HCT116 (cell line): ENCODE measurements at regions not wholly inside any gene's neighbourhood (a gene's known extent, or its start where the extent isn't known, plus 50 kb on each side); places are given as distances from the start of the nearest gene placed in this dataset.

ENCODE experiments used
- ATAC-seq: fragments of 200-7000 bp; cut with Tn5 transposase; 2 replicates; pipeline ENCODE4 v1.9.1; 2020; ENCODE audit warnings: mild to moderate bottlenecking, moderate library complexity
- BruUV-seq: library from RNA; stranded (reverse); fragments of 400-500 nt; replicated peaks from 2 replicates; lab custom pipeline; 2021; lab: Mats Ljungman, UMichigan
- CTCF ChIA-PET: fragments of 300-600 bp; sonication (Branson Sonifier 250); formaldehyde crosslinking; loops from one replicate; lab custom pipeline; 2021; ENCODE audit warnings: antibody characterized with exemption; lab: Charles Lee
- POLR2A ChIA-PET: fragments of 300-600, 350-600 bp; sonication (Branson Sonifier 250); formaldehyde crosslinking; loops from one replicate; lab custom pipeline; 2021; ENCODE audit warnings: antibody characterized with exemption; lab: Charles Lee
- RAD21 ChIA-PET, 2 experiments: fragments of 300-600 bp; sonication (Branson Sonifier 250); formaldehyde crosslinking; loops; one replicate each; lab custom pipeline; 2023; ENCODE audit warnings: low total read pairs in 2 of 2; ENCODE audit not compliant: uncharacterized antibody in 2 of 2, unreplicated experiment in 2 of 2, low non-redundant PET in 1 of 2; lab: Charles Lee
- DNase-seq: peaks from one replicate; pipeline ENCODE4 v3.0.0-alpha.2; 2010; ENCODE audit warnings: low read depth, low spot score
- H2AFZ ChIP-seq: fragments of 200-600 bp; shearing (Covaris generic), sonication (generic); 2 replicates; pipeline ENCODE4 v1.6.1; 2017; ENCODE audit warnings: low read depth, mixed run types, mixed read lengths, antibody characterized with exemption, low read length; ENCODE audit not compliant: poor library complexity, severe bottlenecking
- H3K27ac ChIP-seq: 2 replicates; pipeline ENCODE4 v1.5.1; 2012; ENCODE audit warnings: low read depth, low read length
- H3K27me3 ChIP-seq: fragments of 200-600 bp; sonication (generic); 2 replicates; pipeline ENCODE4 v1.6.1; 2016; ENCODE audit warnings: mixed run types, low read length, mixed read lengths; ENCODE audit not compliant: insufficient read depth
- H3K36me3 ChIP-seq, 2 experiments: fragments of 200-500 bp in 1 of 2; fragments of 200-600 bp in 1 of 2; sonication (Bioruptor generic) in 1 of 2; sonication (generic) in 1 of 2; 2 replicates each; pipeline versions ENCODE4 v1.5.1 to v1.6.1; 2014 to 2016; ENCODE audit warnings: low read length in 2 of 2, inconsistent platforms in 1 of 2, mixed read lengths in 1 of 2, mixed run types in 1 of 2; ENCODE audit not compliant: insufficient read depth in 2 of 2, control insufficient read depth in 1 of 2
- H3K4me1 ChIP-seq, 2 experiments: fragments of 200-600 bp in 1 of 2; sonication (generic) in 1 of 2; 2 replicates each; pipeline versions ENCODE4 v1.5.1 to v1.6.1; 2012 to 2017; ENCODE audit warnings: low read length in 2 of 2, inconsistent platforms in 1 of 2, mild to moderate bottlenecking in 1 of 2, mixed read lengths in 1 of 2, mixed run types in 1 of 2, moderate library complexity in 1 of 2; ENCODE audit not compliant: insufficient read depth in 2 of 2, control insufficient read depth in 1 of 2
- H3K4me2 ChIP-seq: fragments of 200-600 bp; sonication (generic); 2 replicates; pipeline ENCODE4 v1.6.1; 2017; ENCODE audit warnings: mixed run types, low read length, mixed read lengths
- H3K4me3 ChIP-seq, 2 experiments: fragments of 200-600 bp in 1 of 2; sonication (generic) in 1 of 2; replicated peaks in 1 of 2; 2 replicates each; pipeline ENCODE4 v1.5.1; 2011 to 2016; ENCODE audit warnings: low read length in 2 of 2, control low read depth in 1 of 2, low read depth in 1 of 2, mild to moderate bottlenecking in 1 of 2, mixed read lengths in 1 of 2, mixed run types in 1 of 2
- H3K79me2 ChIP-seq: fragments of 200-600 bp; sonication (generic); 2 replicates; pipeline ENCODE4 v1.6.1; 2017; ENCODE audit warnings: mild to moderate bottlenecking, mixed run types, low read length, moderate library complexity, mixed read lengths; ENCODE audit not compliant: insufficient read depth
- H3K9ac ChIP-seq: fragments of 200-600 bp; sonication (generic); 2 replicates; pipeline ENCODE4 v1.6.1; 2016; ENCODE audit warnings: low read length, mixed read lengths
- H3K9me2 ChIP-seq: fragments of 200-600 bp; sonication (generic), shearing (Covaris generic); 2 replicates; pipeline ENCODE4 v1.6.1; 2017; ENCODE audit warnings: mixed run types, mild to moderate bottlenecking, moderate library complexity; ENCODE audit not compliant: insufficient read depth
- H3K9me3 ChIP-seq, 2 experiments: fragments of 200-500 bp in 1 of 2; fragments of 200-600 bp in 1 of 2; sonication (Bioruptor generic) in 1 of 2; sonication (generic) in 1 of 2; 2 replicates each; pipeline ENCODE4 v1.6.1; 2014 to 2017; ENCODE audit warnings: low read length in 2 of 2, mixed read lengths in 2 of 2, inconsistent platforms in 1 of 2, low read depth in 1 of 2, mild to moderate bottlenecking in 1 of 2, mixed run types in 1 of 2, moderate library complexity in 1 of 2; ENCODE audit not compliant: control insufficient read depth in 1 of 2, insufficient read depth in 1 of 2
- H4K20me1 ChIP-seq: fragments of 200-600 bp; sonication (generic), shearing (Covaris generic); 2 replicates; pipeline ENCODE4 v1.6.1; 2017; ENCODE audit warnings: mixed run types, mild to moderate bottlenecking, moderate library complexity; ENCODE audit not compliant: insufficient read depth
- CBX3 ChIP-seq: IDR thresholded peaks from 2 replicates; pipeline ENCODE4 v1.6.1; 2012; ENCODE audit warnings: low read depth
- CEBPB ChIP-seq: IDR thresholded peaks from 2 replicates; pipeline ENCODE4 v1.6.1; 2012; ENCODE audit warnings: low read depth
- CTCF ChIP-seq, 3 experiments: fragments of 200-600 bp in 1 of 3; sonication (generic) in 1 of 3; IDR thresholded peaks in 2 of 3; conservative IDR thresholded peaks in 1 of 3; 2 replicates each; pipeline ENCODE4 v1.5.1; 2012 to 2017; ENCODE audit warnings: low read depth in 2 of 3, low read length in 2 of 3, antibody characterized with exemption in 1 of 3, borderline replicate concordance in 1 of 3, control low read depth in 1 of 3, mild to moderate bottlenecking in 1 of 3, mixed read lengths in 1 of 3, mixed run types in 1 of 3, moderate library complexity in 1 of 3; ENCODE audit not compliant: insufficient read depth in 1 of 3
- ELF1 ChIP-seq: IDR thresholded peaks from 2 replicates; pipeline ENCODE4 v1.6.1; 2012; ENCODE audit warnings: low read depth, borderline replicate concordance
- EZH2 ChIP-seq: fragments of 200-600 bp; sonication (generic); IDR thresholded peaks from 2 replicates; pipeline ENCODE4 v1.6.1; 2017; ENCODE audit warnings: antibody characterized with exemption, mixed run types
- EZH2phosphoT487 ChIP-seq: fragments of 200-600 bp; IDR thresholded peaks from 2 replicates; pipeline ENCODE4 v1.6.1; 2018; ENCODE audit warnings: antibody characterized with exemption, borderline replicate concordance
- FOSL1 ChIP-seq: IDR thresholded peaks from 2 replicates; pipeline ENCODE4 v1.6.1; 2012; ENCODE audit warnings: low read depth
- JUND ChIP-seq: IDR thresholded peaks from 2 replicates; pipeline ENCODE4 v1.6.1; 2012
- MAX ChIP-seq: IDR thresholded peaks from 2 replicates; pipeline ENCODE4 v1.6.1; 2012
- POLR2A ChIP-seq: IDR thresholded peaks from 2 replicates; pipeline ENCODE4 v1.7.0; 2011; ENCODE audit warnings: borderline replicate concordance; ENCODE audit not compliant: insufficient read depth, insufficient read length; ENCODE audit errors: extremely low read depth
- POLR2AphosphoS5 ChIP-seq: IDR thresholded peaks from 2 replicates; pipeline ENCODE4 v1.6.1; 2011; ENCODE audit warnings: mild to moderate bottlenecking, low read depth, low read length, moderate library complexity
- RAD21 ChIP-seq: IDR thresholded peaks from 2 replicates; pipeline ENCODE4 v1.6.1; 2012; ENCODE audit warnings: low read depth, mild to moderate bottlenecking
- REST ChIP-seq: IDR thresholded peaks from 2 replicates; pipeline ENCODE4 v1.6.1; 2012; ENCODE audit warnings: low read depth
- SIN3A ChIP-seq: IDR thresholded peaks from 2 replicates; pipeline ENCODE4 v1.6.1; 2012; ENCODE audit warnings: low read depth
- SP1 ChIP-seq: IDR thresholded peaks from 2 replicates; pipeline ENCODE4 v1.6.1; 2012; ENCODE audit warnings: low read depth
- TCF7L2 ChIP-seq: IDR thresholded peaks from 2 replicates; pipeline ENCODE4 v1.7.0; 2011; ENCODE audit warnings: borderline replicate concordance, inconsistent platforms; ENCODE audit not compliant: insufficient read depth, insufficient read length; ENCODE audit errors: extremely low read depth
- YY1 ChIP-seq: IDR thresholded peaks from 2 replicates; pipeline ENCODE4 v1.6.1; 2011; ENCODE audit warnings: low read length, low read depth, moderate library complexity, mild to moderate bottlenecking; ENCODE audit not compliant: insufficient replicate concordance; ENCODE audit errors: extremely low read depth
- ZBTB33 ChIP-seq: IDR thresholded peaks from 2 replicates; pipeline ENCODE4 v1.6.1; 2011; ENCODE audit warnings: mild to moderate bottlenecking, low read length, moderate library complexity; ENCODE audit not compliant: insufficient replicate concordance; ENCODE audit errors: extremely low read depth
- ZFX ChIP-seq: fragments of 450-650 bp; IDR thresholded peaks from 2 replicates; pipeline ENCODE4 v1.6.1; 2017
- intact Hi-C: fragments of 100-400 bp; cut with micrococcal nuclease; formaldehyde crosslinking; loops from 2 replicates; pipeline ENCODE4 v1.10.0; 2022

GRCh38 chr3:106822204-106822603 lies 555.0 kb upstream of the CCDC54 start:
- ChIA-PET RAD21 (interaction anchor here in 1 of 2 experiments (0.6 kb wide), 1 partner anchor 13 kb away, joined by 3 read pairs; no protein-coding TSS in a partner anchor), POLR2A (no interaction called here), CTCF (no interaction called here)
- H3K4me2 ChIP-seq = no peak overlapping the region
- no peaks in the 10 kb centered on the region for H3K27me3 ChIP-seq
- no peak overlapping the region for H3K9ac ChIP-seq
- no peaks in the 10 kb centered on the region for H3K79me2 ChIP-seq
- no peaks in the 10 kb centered on the region for H3K36me3 ChIP-seq
- no peak overlapping the region for H2AFZ ChIP-seq
- H3K9me3 ChIP-seq = no peaks in the 10 kb centered on the region
- no peak overlapping the region for H3K4me3 ChIP-seq
- no peak for DNase-seq
- no peak for TF ChIP-seq MAX
- TF ChIP-seq SIN3A = no peak
- TF ChIP-seq SP1 = no peak
- no peak for TF ChIP-seq ZFX
- no peak for TF ChIP-seq POLR2AphosphoS5
- no peak for TF ChIP-seq TCF7L2
- no peak for TF ChIP-seq CBX3
- TF ChIP-seq ZBTB33 = no peak
- no peak for TF ChIP-seq EZH2
- no peak for TF ChIP-seq ELF1
- no peak for TF ChIP-seq RAD21
- no peak for TF ChIP-seq YY1
- TF ChIP-seq CTCF (IDR thresholded peaks at IDR 0.05 in 2 of 3, conservative IDR thresholded peaks at IDR 0.05 in 1 of 3; ENCODE audit: borderline replicate concordance in 1 of 3, insufficient read depth in 1 of 3, low read depth in 2 of 3, low read length in 2 of 3) = no peak
- TF ChIP-seq REST = no peak
- TF ChIP-seq FOSL1 = no peak
- TF ChIP-seq CEBPB = no peak
- TF ChIP-seq EZH2phosphoT487 = no peak
- TF ChIP-seq JUND = no peak
- TF ChIP-seq POLR2A = no peak
- no peak overlapping the region for H3K27ac ChIP-seq
- no peaks in the 10 kb centered on the region for H3K9me2 ChIP-seq
- ATAC-seq = no peak
- no TSS peak for BruUV-seq
- H3K4me1 ChIP-seq = no peaks in the 10 kb centered on the region
- no peaks in the 10 kb centered on the region for H4K20me1 ChIP-seq
- intact Hi-C loops = no loop called here
